Neural progenitor cell (in vitro differentiated cells): ENCODE measurements at regions not wholly inside any gene's neighbourhood (a gene's known extent, or its start where the extent isn't known, plus 50 kb on each side); places are given as distances from the start of the nearest gene placed in this dataset.
A peak's percentile ranks its signal among the peaks of the same experiment; 100 is the strongest.

ENCODE experiments used
- DNase-seq: peaks from one replicate; pipeline ENCODE4 v3.0.0-alpha.2; 2016; ENCODE audit warnings: low spot score
- H2AFZ ChIP-seq: fragments of 200-600 bp; sonication (generic); replicated peaks from 2 replicates; pipeline ENCODE4 v1.6.1; 2016; ENCODE audit warnings: antibody characterized with exemption
- H3F3A ChIP-seq: fragments of 200-600 bp; sonication (generic); 2 replicates; pipeline ENCODE4 v1.6.1; 2016; ENCODE audit warnings: antibody characterized with exemption, low read depth
- H3K27ac ChIP-seq: fragments of 200-600 bp; sonication (generic); 2 replicates; pipeline ENCODE4 v1.5.1; 2016; ENCODE audit warnings: mild to moderate bottlenecking
- H3K27me3 ChIP-seq: fragments of 200-600 bp; sonication (generic); 2 replicates; pipeline ENCODE4 v1.6.1; 2016; ENCODE audit warnings: mild to moderate bottlenecking, moderate library complexity
- H3K36me3 ChIP-seq: fragments of 200-600 bp; sonication (generic); 2 replicates; pipeline ENCODE4 v1.5.1; 2016
- H3K4me1 ChIP-seq: fragments of 200-600 bp; sonication (generic); 2 replicates; pipeline ENCODE4 v1.6.1; 2016; ENCODE audit warnings: mixed run types
- H3K4me2 ChIP-seq: fragments of 200-600 bp; sonication (generic); 2 replicates; pipeline ENCODE4 v1.6.1; 2016
- H3K4me3 ChIP-seq: fragments of 200-600 bp; sonication (generic); 2 replicates; pipeline ENCODE4 v1.5.1; 2016
- H3K79me2 ChIP-seq: fragments of 200-600 bp; sonication (generic); 2 replicates; pipeline ENCODE4 v1.6.1; 2016; ENCODE audit warnings: low read depth
- H3K9ac ChIP-seq: fragments of 200-600 bp; sonication (generic); 2 replicates; pipeline ENCODE4 v1.6.1; 2016
- H3K9me3 ChIP-seq: fragments of 200-600 bp; sonication (generic); 2 replicates; pipeline ENCODE4 v1.5.1; 2016; ENCODE audit warnings: low read depth
- H4K20me1 ChIP-seq: fragments of 200-600 bp; sonication (generic); 2 replicates; pipeline ENCODE4 v1.6.1; 2016; ENCODE audit warnings: low read depth
- H3K27ac Mint-ChIP-seq: 3 replicates; pipeline ENCODE4 v1.8.0; 2021; ENCODE audit warnings: mixed read lengths
- H3K27me3 Mint-ChIP-seq: 2 replicates; pipeline ENCODE4 v1.8.0; 2022; ENCODE audit warnings: low read depth, mild to moderate bottlenecking, inconsistent platforms, moderate library complexity, mixed read lengths; ENCODE audit not compliant: insufficient read depth
- H3K36me3 Mint-ChIP-seq: 3 replicates; pipeline ENCODE4 v1.8.0; 2021; ENCODE audit warnings: mixed read lengths
- H3K4me1 Mint-ChIP-seq: 3 replicates; pipeline ENCODE4 v1.8.0; 2021; ENCODE audit warnings: mixed read lengths
- H3K4me3 Mint-ChIP-seq: 3 replicates; pipeline ENCODE4 v1.8.0; 2021; ENCODE audit warnings: mild to moderate bottlenecking, moderate library complexity, mixed read lengths
- H3K9me3 Mint-ChIP-seq: 3 replicates; pipeline ENCODE4 v1.8.0; 2020; ENCODE audit warnings: mixed read lengths
- EZH2 ChIP-seq: fragments of 200-600 bp; sonication (generic); IDR thresholded peaks from 2 replicates; pipeline ENCODE4 v1.6.1; 2017; ENCODE audit warnings: antibody characterized with exemption, mild to moderate bottlenecking, moderate library complexity
- EZH2phosphoT487 ChIP-seq: fragments of 200-600 bp; sonication (generic); IDR thresholded peaks from 2 replicates; pipeline ENCODE4 v1.6.1; 2017; ENCODE audit warnings: antibody characterized with exemption
- TF ChIP-seq, protein P1 (sequence below): fragments of 200-600 bp; sonication (generic); IDR thresholded peaks from 2 replicates; pipeline ENCODE4 v1.5.1; 2017; ENCODE audit warnings: antibody characterized with exemption, mild to moderate bottlenecking

DNA sequence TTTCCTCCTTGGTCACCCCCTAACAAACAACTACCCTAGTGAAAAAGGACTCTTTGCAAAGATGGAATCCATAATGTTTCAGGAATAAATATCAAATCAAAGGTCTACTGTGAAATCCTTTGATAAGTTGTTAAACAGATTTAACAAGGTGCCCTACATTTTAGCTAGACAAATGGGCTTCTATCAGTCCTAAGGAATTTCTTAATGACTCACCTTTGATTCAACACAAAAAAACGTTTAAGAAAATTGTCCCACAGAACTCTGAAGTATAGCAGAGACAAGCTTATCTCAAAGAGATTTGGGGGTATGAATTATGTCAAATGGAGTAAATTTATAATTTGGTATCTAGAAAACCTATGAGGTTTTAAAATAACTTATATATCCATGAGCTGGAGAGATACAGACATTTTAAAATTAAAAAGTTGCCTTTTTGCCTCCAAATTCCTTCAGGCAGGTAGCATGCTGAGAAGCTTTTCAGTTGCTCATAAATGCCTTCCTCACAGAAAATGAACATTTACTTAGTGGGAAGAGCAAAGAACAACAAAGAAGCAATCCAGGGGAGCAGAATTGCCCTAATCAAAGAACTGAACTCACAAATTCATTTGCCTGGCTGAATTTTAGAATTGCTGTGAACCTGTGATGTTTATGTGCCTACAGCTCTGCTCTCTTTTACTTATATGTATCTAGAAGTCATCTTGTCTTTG, 649.3 kb downstream of the STPG2 start:
- peak overlapping the region; percentile 53 for H3K4me3 Mint-ChIP-seq
- peak overlapping the region; percentile 93 for H2AFZ ChIP-seq
- TF ChIP-seq EZH2 (no peak), EZH2phosphoT487 (no peak)
- TF ChIP-seq, protein P1, sequence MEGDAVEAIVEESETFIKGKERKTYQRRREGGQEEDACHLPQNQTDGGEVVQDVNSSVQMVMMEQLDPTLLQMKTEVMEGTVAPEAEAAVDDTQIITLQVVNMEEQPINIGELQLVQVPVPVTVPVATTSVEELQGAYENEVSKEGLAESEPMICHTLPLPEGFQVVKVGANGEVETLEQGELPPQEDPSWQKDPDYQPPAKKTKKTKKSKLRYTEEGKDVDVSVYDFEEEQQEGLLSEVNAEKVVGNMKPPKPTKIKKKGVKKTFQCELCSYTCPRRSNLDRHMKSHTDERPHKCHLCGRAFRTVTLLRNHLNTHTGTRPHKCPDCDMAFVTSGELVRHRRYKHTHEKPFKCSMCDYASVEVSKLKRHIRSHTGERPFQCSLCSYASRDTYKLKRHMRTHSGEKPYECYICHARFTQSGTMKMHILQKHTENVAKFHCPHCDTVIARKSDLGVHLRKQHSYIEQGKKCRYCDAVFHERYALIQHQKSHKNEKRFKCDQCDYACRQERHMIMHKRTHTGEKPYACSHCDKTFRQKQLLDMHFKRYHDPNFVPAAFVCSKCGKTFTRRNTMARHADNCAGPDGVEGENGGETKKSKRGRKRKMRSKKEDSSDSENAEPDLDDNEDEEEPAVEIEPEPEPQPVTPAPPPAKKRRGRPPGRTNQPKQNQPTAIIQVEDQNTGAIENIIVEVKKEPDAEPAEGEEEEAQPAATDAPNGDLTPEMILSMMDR = no peak
- peaks cover 45% of the 10 kb centered on the region for H3K4me1 Mint-ChIP-seq
- H3K27ac Mint-ChIP-seq = peak overlapping the region; percentile 97
- peak; percentile 11 for DNase-seq
- peaks cover 22% of the 10 kb centered on the region for H3K4me1 ChIP-seq
- no peaks in the 10 kb centered on the region for H3K79me2 ChIP-seq
- no peaks in the 10 kb centered on the region for H3F3A ChIP-seq
- no peaks in the 10 kb centered on the region for H4K20me1 ChIP-seq
- H3K27me3 ChIP-seq = no peaks in the 10 kb centered on the region
- H3K36me3 ChIP-seq = no peaks in the 10 kb centered on the region
- no peak overlapping the region for H3K9ac ChIP-seq
- no peak overlapping the region for H3K4me3 ChIP-seq
- no peaks in the 10 kb centered on the region for H3K27me3 Mint-ChIP-seq
- H3K27ac ChIP-seq = no peak overlapping the region
- peak overlapping the region; percentile 27 for H3K4me2 ChIP-seq
- H3K9me3 ChIP-seq = no peaks in the 10 kb centered on the region
- H3K36me3 Mint-ChIP-seq = peaks cover 3% of the 10 kb centered on the region
- peaks cover 7% of the 10 kb centered on the region for H3K9me3 Mint-ChIP-seq

DNA sequence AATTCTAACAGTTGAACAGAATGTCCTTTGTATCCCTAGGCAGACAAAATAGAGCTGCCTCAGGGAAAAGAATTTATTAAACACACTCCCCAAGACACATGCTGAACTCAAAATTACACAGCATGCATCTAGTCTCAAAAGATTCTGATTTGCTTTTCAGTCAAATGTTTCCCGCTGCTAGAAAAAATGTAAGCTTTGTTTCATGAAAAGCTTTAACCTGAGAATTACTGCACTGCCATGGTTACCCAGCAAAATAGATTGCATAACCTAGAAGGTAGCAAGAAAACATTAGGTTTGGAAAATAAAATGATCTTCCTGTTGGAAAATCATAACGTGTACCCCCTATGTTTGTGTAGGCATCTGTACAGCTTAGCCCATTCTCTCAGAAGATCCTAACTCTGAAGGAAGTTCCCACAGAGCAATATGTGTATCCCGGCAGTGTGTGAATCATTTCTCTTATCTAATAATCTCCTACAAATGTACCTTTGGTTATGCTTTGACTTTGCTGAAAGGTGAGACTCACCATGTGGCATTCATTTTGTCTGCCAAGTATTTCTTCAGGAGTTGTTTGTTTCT, 646.9 kb downstream of the STPG2 start:
- Mint-ChIP-seq H3K9me3 (no peaks in the 10 kb centered on the region), H3K36me3 (peaks cover 3% of the 10 kb centered on the region), H3K27me3 (no peaks in the 10 kb centered on the region), H3K4me1 (peaks cover 45% of the 10 kb centered on the region), H3K4me3 (peak overlapping the region; percentile 70), H3K27ac (peak overlapping the region; percentile 99)
- no peak overlapping the region for H3K4me3 ChIP-seq
- no peaks in the 10 kb centered on the region for H3K9me3 ChIP-seq
- H3K27ac ChIP-seq = no peak overlapping the region
- no peaks in the 10 kb centered on the region for H3K79me2 ChIP-seq
- H3K27me3 ChIP-seq = no peaks in the 10 kb centered on the region
- peak; percentile 1 for DNase-seq
- TF ChIP-seq EZH2phosphoT487 = no peak
- TF ChIP-seq, protein P1 = no peak
- peaks cover 22% of the 10 kb centered on the region for H3K4me1 ChIP-seq
- no peaks in the 10 kb centered on the region for H3F3A ChIP-seq
- peak overlapping the region; percentile 4 for H3K4me2 ChIP-seq
- H3K9ac ChIP-seq = no peak overlapping the region
- H2AFZ ChIP-seq = peak overlapping the region; percentile 75
- no peaks in the 10 kb centered on the region for H3K36me3 ChIP-seq
- H4K20me1 ChIP-seq = no peaks in the 10 kb centered on the region

DNA sequence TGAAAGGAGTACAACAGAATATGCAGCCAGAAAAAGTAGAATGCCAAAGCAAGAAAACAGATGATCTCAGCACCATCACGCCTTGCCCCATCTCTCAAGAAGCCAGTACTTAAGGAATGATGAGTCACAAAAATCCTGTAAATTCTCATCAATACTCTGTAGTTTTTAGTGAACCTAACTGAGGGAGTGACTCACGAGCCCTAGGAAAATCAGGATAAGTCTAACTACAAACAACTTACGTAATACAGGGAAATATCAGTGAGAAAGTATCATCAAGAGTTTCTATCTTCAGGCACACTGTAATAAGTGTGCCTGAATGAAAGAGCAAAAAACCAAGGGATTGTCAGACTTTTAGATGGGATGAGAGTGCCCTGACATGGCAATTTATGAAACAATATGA, 644.4 kb downstream of the STPG2 start:
- no peaks in the 10 kb centered on the region for H3K27me3 ChIP-seq
- DNase-seq = no peak

More for the DNA sequence above, 644.4 kb downstream of the STPG2 start:
- Mint-ChIP-seq H3K9me3 (no peaks in the 10 kb centered on the region), H3K27ac (peak overlapping the region; percentile 95), H3K4me3 (no peak overlapping the region), H3K27me3 (no peaks in the 10 kb centered on the region), H3K4me1 (peaks cover 33% of the 10 kb centered on the region), H3K36me3 (no peaks in the 10 kb centered on the region)
- no peak for TF ChIP-seq EZH2
- no peak for TF ChIP-seq EZH2phosphoT487
- TF ChIP-seq, protein P1 = no peak
- no peaks in the 10 kb centered on the region for H4K20me1 ChIP-seq
- peaks cover 21% of the 10 kb centered on the region for H3K4me1 ChIP-seq
- H3K4me2 ChIP-seq = no peak overlapping the region
- H3K4me3 ChIP-seq = no peak overlapping the region
- H3F3A ChIP-seq = no peaks in the 10 kb centered on the region
- H3K27ac ChIP-seq = no peak overlapping the region
- no peaks in the 10 kb centered on the region for H3K79me2 ChIP-seq
- no peaks in the 10 kb centered on the region for H3K9me3 ChIP-seq
- no peaks in the 10 kb centered on the region for H3K36me3 ChIP-seq
- peak overlapping the region; percentile 36 for H2AFZ ChIP-seq
- H3K9ac ChIP-seq = no peak overlapping the region
